ENCODE measurements at regions not wholly inside any gene's neighbourhood (a gene's known extent, or its start where the extent isn't known, plus 50 kb on each side); places are given as distances from the start of the nearest gene placed in this dataset.

DNA sequence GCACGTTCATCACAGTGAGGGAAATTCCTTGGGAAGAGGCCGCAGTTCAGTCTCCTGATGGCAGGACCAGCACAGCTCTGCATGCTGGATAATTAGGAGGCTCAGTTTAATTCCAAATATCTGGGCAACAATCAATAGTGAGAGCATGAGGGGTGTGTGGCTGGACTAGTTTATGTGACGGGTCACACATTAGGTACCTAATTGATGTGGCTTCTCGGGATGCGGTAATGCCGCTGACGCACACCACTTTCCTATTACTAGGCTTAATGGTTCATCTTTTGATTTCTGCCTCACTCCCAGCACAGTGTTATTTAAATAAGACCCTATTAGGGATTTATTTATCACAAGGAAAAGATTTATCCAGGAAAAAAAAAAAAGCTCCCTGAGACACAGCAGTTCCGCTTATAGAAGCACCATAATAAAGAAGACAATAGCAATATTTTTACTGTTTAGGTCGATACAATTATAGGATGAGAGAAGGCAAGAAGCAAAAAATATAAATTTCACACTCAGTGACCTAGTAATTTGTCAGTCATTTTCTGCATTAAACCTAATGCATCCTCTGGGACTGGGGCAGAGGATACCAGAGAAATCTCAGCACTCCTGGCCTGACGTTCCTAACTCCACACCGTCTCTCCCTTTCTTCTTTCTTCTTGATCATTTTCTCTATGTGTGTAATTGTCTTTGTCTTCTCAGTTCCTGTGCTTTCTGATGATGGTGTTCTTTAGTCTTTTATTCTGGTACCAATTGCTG, 264.7 kb upstream of the SLC14A2 start:
- TF ChIP-seq POLR2A (IDR thresholded peaks at IDR 0.05; ENCODE audit: low read depth, low read length) (no peak), TAF1 (IDR thresholded peaks at IDR 0.05; ENCODE audit: low read depth, low read length) (no peak), POU2F2 (IDR thresholded peaks at IDR 0.05; ENCODE audit: low read depth, low read length) (no peak), POLR2AphosphoS5 (IDR thresholded peaks at IDR 0.05; ENCODE audit: low read depth, low read length) (no peak), PAX5 (IDR thresholded peaks at IDR 0.05; ENCODE audit: insufficient read depth, low read length, severe bottlenecking) (no peak), SPI1 (IDR thresholded peaks at IDR 0.05; ENCODE audit: low read depth, low read length) (no peak)
- peak; percentile 31 for FAIRE-seq

GRCh38 chr18:45352874-45353273, 262.4 kb upstream of the SLC14A2 start:
- DNase-seq (ENCODE audit: insufficient read length, low spot score) (no peak), FAIRE-seq (no peak)
- TF ChIP-seq TAF1 (IDR thresholded peaks at IDR 0.05; ENCODE audit: low read depth, low read length) = no peak
- no peak for TF ChIP-seq POU2F2 (IDR thresholded peaks at IDR 0.05; ENCODE audit: low read depth, low read length)
- no peak for TF ChIP-seq PAX5 (IDR thresholded peaks at IDR 0.05; ENCODE audit: insufficient read depth, low read length, severe bottlenecking)
- no peak for TF ChIP-seq POLR2A (IDR thresholded peaks at IDR 0.05; ENCODE audit: low read depth, low read length)
- TF ChIP-seq POLR2AphosphoS5 (IDR thresholded peaks at IDR 0.05; ENCODE audit: low read depth, low read length) = no peak
- no peak for TF ChIP-seq SPI1 (IDR thresholded peaks at IDR 0.05; ENCODE audit: low read depth, low read length)

More for the DNA sequence above, 264.7 kb upstream of the SLC14A2 start:
- no peak for DNase-seq (ENCODE audit: insufficient read length, low spot score)

- no peak for TF ChIP-seq PAX5 (IDR thresholded peaks at IDR 0.05; ENCODE audit: insufficient read depth, low read length, severe bottlenecking)
- no peak for TF ChIP-seq POU2F2 (IDR thresholded peaks at IDR 0.05; ENCODE audit: low read depth, low read length)
- TF ChIP-seq POLR2A (IDR thresholded peaks at IDR 0.05; ENCODE audit: low read depth, low read length) = no peak
- no peak for TF ChIP-seq TAF1 (IDR thresholded peaks at IDR 0.05; ENCODE audit: low read depth, low read length)
- no peak for TF ChIP-seq POLR2AphosphoS5 (IDR thresholded peaks at IDR 0.05; ENCODE audit: low read depth, low read length)
- TF ChIP-seq SPI1 (IDR thresholded peaks at IDR 0.05; ENCODE audit: low read depth, low read length) = no peak
- DNase-seq (ENCODE audit: insufficient read length, low spot score) (no peak), FAIRE-seq (no peak)
Observed at GRCh38 chr18:45353530-45353929, 261.7 kb upstream of the SLC14A2 start.

GRCh38 chr18:45355944-45356520, 259.2 kb upstream of the SLC14A2 start:
- FAIRE-seq (no peak), DNase-seq (ENCODE audit: insufficient read length, low spot score) (no peak)
- TF ChIP-seq POLR2AphosphoS5 (IDR thresholded peaks at IDR 0.05; ENCODE audit: low read depth, low read length) = no peak
- TF ChIP-seq POU2F2 (IDR thresholded peaks at IDR 0.05; ENCODE audit: low read depth, low read length) = no peak
- no peak for TF ChIP-seq TAF1 (IDR thresholded peaks at IDR 0.05; ENCODE audit: low read depth, low read length)
- TF ChIP-seq POLR2A (IDR thresholded peaks at IDR 0.05; ENCODE audit: low read depth, low read length) = no peak
- TF ChIP-seq PAX5 (IDR thresholded peaks at IDR 0.05; ENCODE audit: insufficient read depth, low read length, severe bottlenecking) = no peak
- TF ChIP-seq SPI1 (IDR thresholded peaks at IDR 0.05; ENCODE audit: low read depth, low read length) = no peak

- no peak for FAIRE-seq
- no peak for TF ChIP-seq POLR2A (IDR thresholded peaks at IDR 0.05; ENCODE audit: low read depth, low read length)
- TF ChIP-seq SPI1 (IDR thresholded peaks at IDR 0.05; ENCODE audit: low read depth, low read length) = no peak
- TF ChIP-seq PAX5 (IDR thresholded peaks at IDR 0.05; ENCODE audit: insufficient read depth, low read length, severe bottlenecking) = no peak
- TF ChIP-seq POU2F2 (IDR thresholded peaks at IDR 0.05; ENCODE audit: low read depth, low read length) = no peak
- no peak for TF ChIP-seq TAF1 (IDR thresholded peaks at IDR 0.05; ENCODE audit: low read depth, low read length)
- no peak for TF ChIP-seq POLR2AphosphoS5 (IDR thresholded peaks at IDR 0.05; ENCODE audit: low read depth, low read length)
- no peak for DNase-seq (ENCODE audit: insufficient read length, low spot score)
Observed at GRCh38 chr18:45357686-45358470, 257.4 kb upstream of the SLC14A2 start.

GRCh38 chr18:45359275-45360009, 255.8 kb upstream of the SLC14A2 start:
- TF ChIP-seq TAF1 (IDR thresholded peaks at IDR 0.05; ENCODE audit: low read depth, low read length) (no peak), POLR2A (IDR thresholded peaks at IDR 0.05; ENCODE audit: low read depth, low read length) (no peak), POU2F2 (IDR thresholded peaks at IDR 0.05; ENCODE audit: low read depth, low read length) (no peak), PAX5 (IDR thresholded peaks at IDR 0.05; ENCODE audit: insufficient read depth, low read length, severe bottlenecking) (no peak), SPI1 (IDR thresholded peaks at IDR 0.05; ENCODE audit: low read depth, low read length) (no peak), POLR2AphosphoS5 (IDR thresholded peaks at IDR 0.05; ENCODE audit: low read depth, low read length) (no peak)
- FAIRE-seq (no peak), DNase-seq (ENCODE audit: insufficient read length, low spot score) (no peak)

DNA sequence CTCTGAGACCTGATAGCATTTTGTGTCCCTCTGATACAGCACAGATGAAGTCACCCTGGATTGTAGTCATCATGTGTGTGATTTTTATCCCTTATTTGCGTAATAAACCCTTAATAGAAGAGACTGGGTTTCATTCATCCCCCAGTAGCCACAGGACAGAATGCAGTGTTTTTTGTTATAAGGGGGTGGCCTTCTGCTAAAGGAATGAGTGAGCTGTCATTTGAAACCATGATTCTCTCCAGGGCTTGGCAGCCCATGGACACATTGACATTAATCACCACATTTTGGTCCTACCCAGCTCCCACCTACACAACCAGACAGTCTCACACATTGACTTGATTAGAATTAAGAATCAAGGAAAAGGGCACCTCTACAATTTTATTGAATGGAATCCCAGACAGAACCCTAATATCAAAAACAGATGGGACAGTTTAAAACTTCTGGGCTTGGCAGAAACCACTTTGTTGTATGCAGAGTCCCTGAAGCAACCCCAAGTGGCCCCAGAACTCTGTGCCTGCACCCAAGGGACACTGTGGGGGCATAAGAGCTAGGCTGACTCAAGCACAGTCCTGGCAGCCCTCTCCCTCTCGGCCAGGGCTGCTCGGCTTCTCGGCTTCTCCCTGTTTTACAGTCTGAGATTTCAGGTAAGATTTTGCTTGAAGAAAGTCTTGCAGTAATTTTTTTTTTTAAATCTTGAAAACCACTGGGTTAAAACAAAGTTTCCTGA, 254.0 kb upstream of the SLC14A2 start:
- FAIRE-seq = no peak
- DNase-seq (ENCODE audit: insufficient read length, low spot score) = no peak
- TF ChIP-seq SPI1 (IDR thresholded peaks at IDR 0.05; ENCODE audit: low read depth, low read length) = no peak
- no peak for TF ChIP-seq TAF1 (IDR thresholded peaks at IDR 0.05; ENCODE audit: low read depth, low read length)
- TF ChIP-seq POLR2AphosphoS5 (IDR thresholded peaks at IDR 0.05; ENCODE audit: low read depth, low read length) = no peak
- TF ChIP-seq POU2F2 (IDR thresholded peaks at IDR 0.05; ENCODE audit: low read depth, low read length) = no peak
- no peak for TF ChIP-seq POLR2A (IDR thresholded peaks at IDR 0.05; ENCODE audit: low read depth, low read length)
- no peak for TF ChIP-seq PAX5 (IDR thresholded peaks at IDR 0.05; ENCODE audit: insufficient read depth, low read length, severe bottlenecking)

- DNase-seq (ENCODE audit: insufficient read length, low spot score) = no peak
- TF ChIP-seq POLR2A (IDR thresholded peaks at IDR 0.05; ENCODE audit: low read depth, low read length) (no peak), PAX5 (IDR thresholded peaks at IDR 0.05; ENCODE audit: insufficient read depth, low read length, severe bottlenecking) (no peak), SPI1 (IDR thresholded peaks at IDR 0.05; ENCODE audit: low read depth, low read length) (no peak), POLR2AphosphoS5 (IDR thresholded peaks at IDR 0.05; ENCODE audit: low read depth, low read length) (no peak), POU2F2 (IDR thresholded peaks at IDR 0.05; ENCODE audit: low read depth, low read length) (no peak), TAF1 (IDR thresholded peaks at IDR 0.05; ENCODE audit: low read depth, low read length) (no peak)
- no peak for FAIRE-seq
Observed at GRCh38 chr18:45363196-45363595, 252.1 kb upstream of the SLC14A2 start.
